ENCODE measurements at regions not wholly inside any gene's neighbourhood (a gene's known extent, or its start where the extent isn't known, plus 50 kb on each side); places are given as distances from the start of the nearest gene placed in this dataset.

DNA sequence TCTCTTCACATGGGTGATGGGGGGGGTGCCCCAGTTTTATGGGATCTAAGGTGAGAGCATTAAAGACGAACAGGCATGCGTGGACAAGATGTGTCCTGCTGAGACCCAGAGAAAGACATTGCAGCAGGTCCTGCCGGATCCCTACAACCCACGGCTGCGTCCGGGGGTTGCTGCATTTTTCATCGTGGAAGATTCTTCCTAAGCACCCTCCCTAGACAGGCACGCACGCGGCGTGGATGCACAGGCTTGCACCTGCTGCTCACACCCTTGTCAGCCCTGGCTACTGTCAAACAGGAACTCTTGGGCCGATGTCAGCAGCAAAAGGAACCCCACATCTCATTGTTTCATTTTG, 280.6 kb upstream of the RTL1 start:
- Mint-ChIP-seq H3K4me1 (ENCODE audit: low read depth) (no peaks in the 10 kb centered on the region), H3K36me3 (ENCODE audit: low read depth) (no peaks in the 10 kb centered on the region), H3K27ac (no peak overlapping the region), H3K9me3 (peaks cover 2% of the 10 kb centered on the region), H3K4me3 (no peak overlapping the region), H3K27me3 (peaks cover 5% of the 10 kb centered on the region)
- no peak for ATAC-seq (ENCODE audit: poor library complexity)
- Histone ChIP-seq H3K36me3 (ENCODE audit: insufficient read depth, low read length) (no peaks in the 10 kb centered on the region), H3K27ac (ENCODE audit: low read depth in 1 of 2, low read length in 2 of 2) (no peak overlapping the region), H3K27me3 (ENCODE audit: control insufficient read depth in 1 of 2, insufficient read depth in 2 of 2, low read length in 2 of 2) (no peaks in the 10 kb centered on the region), H3K9me3 (ENCODE audit: control insufficient read depth in 1 of 2, insufficient read depth in 1 of 2, low read length in 2 of 2) (peaks cover 0 to 29% of the 10 kb centered on the region in 2 experiments), H3K4me3 (ENCODE audit: low read length) (no peak overlapping the region), H3K4me1 (ENCODE audit: insufficient read depth, low read length) (no peaks in the 10 kb centered on the region)
- intact Hi-C loops (cut with DNase I, micrococcal nuclease), result no loop called here
- TF ChIP-seq CTCF (IDR thresholded peaks at IDR 0.05), result no peak
- ChIA-PET POLR2A (no interaction called here), CTCF (no interaction called here)
- no peak for DNase-seq

DNA sequence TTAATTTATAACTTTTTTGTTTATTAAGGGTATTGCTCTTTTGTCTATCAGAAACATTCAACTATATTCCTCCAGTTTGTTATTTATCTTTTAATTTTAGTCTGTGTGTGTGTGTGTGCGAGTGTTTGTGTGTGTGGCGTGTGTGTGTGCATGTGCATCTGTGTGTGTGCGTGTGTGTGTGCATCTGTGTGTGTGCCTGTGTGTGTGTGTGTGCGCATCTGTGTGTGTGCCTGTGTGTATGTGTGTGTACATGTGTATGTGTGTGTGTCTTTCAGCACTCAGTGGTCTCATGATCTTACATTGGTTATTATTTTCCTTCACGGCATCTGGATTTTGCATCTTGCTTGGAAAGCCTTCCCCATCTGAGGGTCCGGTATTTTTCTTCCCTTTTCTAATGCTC, 281.1 kb upstream of the RTL1 start:
- Histone ChIP-seq H3K9me3 (ENCODE audit: control insufficient read depth in 1 of 2, insufficient read depth in 1 of 2, low read length in 2 of 2) (peaks cover 0 to 29% of the 10 kb centered on the region in 2 experiments), H3K4me3 (ENCODE audit: low read length) (no peak overlapping the region), H3K27me3 (ENCODE audit: control insufficient read depth in 1 of 2, insufficient read depth in 2 of 2, low read length in 2 of 2) (no peaks in the 10 kb centered on the region), H3K36me3 (ENCODE audit: insufficient read depth, low read length) (no peaks in the 10 kb centered on the region), H3K27ac (ENCODE audit: low read depth in 1 of 2, low read length in 2 of 2) (no peak overlapping the region), H3K4me1 (ENCODE audit: insufficient read depth, low read length) (no peaks in the 10 kb centered on the region)
- intact Hi-C loops (cut with DNase I, micrococcal nuclease), result no loop called here
- no peak for DNase-seq
- Mint-ChIP-seq H3K36me3 (ENCODE audit: low read depth) (no peaks in the 10 kb centered on the region), H3K4me3 (no peak overlapping the region), H3K9me3 (peaks cover 2% of the 10 kb centered on the region), H3K27ac (no peak overlapping the region), H3K4me1 (ENCODE audit: low read depth) (no peaks in the 10 kb centered on the region), H3K27me3 (peaks cover 5% of the 10 kb centered on the region)
- ChIA-PET POLR2A (no interaction called here), CTCF (no interaction called here)
- TF ChIP-seq CTCF (IDR thresholded peaks at IDR 0.05), result no peak
- ATAC-seq (ENCODE audit: poor library complexity), result no peak

DNA sequence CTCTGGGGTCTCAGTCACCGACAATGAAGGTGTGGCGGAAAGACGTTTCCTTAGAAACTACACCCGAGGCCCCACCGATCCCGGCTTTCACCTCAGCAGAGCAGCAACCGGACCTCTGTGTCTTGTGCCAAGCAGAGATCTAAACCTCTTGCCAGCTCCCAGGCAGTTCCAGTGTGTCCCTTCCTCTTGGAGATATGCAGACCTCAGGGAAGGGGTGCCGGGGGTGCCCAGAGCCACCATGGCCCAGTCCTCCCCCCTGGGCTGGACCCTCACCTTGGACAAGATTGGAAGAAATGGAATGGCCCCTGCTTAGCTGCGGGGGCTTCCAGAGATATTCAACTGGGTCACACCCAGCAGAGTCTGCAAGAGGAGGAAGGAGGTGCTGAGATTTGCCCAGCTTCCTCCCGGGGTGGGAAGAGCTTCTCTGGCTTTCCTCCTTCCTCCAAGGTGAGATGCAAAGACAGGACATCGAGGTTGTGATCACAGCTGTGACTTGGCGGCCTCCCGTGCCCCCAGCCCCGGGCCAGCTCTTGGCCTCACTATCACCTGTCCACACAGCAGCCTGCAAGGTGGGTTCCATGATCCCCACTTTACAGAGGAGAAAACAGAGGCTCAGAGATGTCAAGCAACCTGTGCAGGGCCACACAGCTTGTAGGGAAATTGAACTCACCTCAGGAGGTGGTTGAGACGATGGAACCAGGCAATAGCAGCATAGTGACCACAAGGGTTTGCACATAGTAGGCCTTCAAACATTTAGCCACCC, 281.7 kb upstream of the RTL1 start:
- DNase-seq (no peak), ATAC-seq (ENCODE audit: poor library complexity) (no peak)
- Histone ChIP-seq H3K9me3 (ENCODE audit: control insufficient read depth in 1 of 2, insufficient read depth in 1 of 2, low read length in 2 of 2) (peaks cover 0 to 23% of the 10 kb centered on the region in 2 experiments), H3K4me3 (ENCODE audit: low read length) (no peak overlapping the region), H3K4me1 (ENCODE audit: insufficient read depth, low read length) (no peaks in the 10 kb centered on the region), H3K27ac (ENCODE audit: low read depth in 1 of 2, low read length in 2 of 2) (no peak overlapping the region), H3K27me3 (ENCODE audit: control insufficient read depth in 1 of 2, insufficient read depth in 2 of 2, low read length in 2 of 2) (no peaks in the 10 kb centered on the region), H3K36me3 (ENCODE audit: insufficient read depth, low read length) (no peaks in the 10 kb centered on the region)
- Mint-ChIP-seq H3K4me1 (ENCODE audit: low read depth) (no peaks in the 10 kb centered on the region), H3K27ac (no peak overlapping the region), H3K9me3 (peaks cover under 1% of the 10 kb centered on the region), H3K27me3 (peaks cover 5% of the 10 kb centered on the region), H3K4me3 (no peak overlapping the region), H3K36me3 (ENCODE audit: low read depth) (no peaks in the 10 kb centered on the region)
- POLR2A ChIA-PET, result no interaction called here
- CTCF ChIA-PET, result no interaction called here
- TF ChIP-seq CTCF (IDR thresholded peaks at IDR 0.05), result no peak
- intact Hi-C loops (cut with DNase I, micrococcal nuclease), result no loop called here

Measured in CD4-positive, alpha-beta T cell (primary cell).